ENCODE measurements at regions not wholly inside any gene's neighbourhood (a gene's known extent, or its start where the extent isn't known, plus 50 kb on each side); places are given as distances from the start of the nearest gene placed in this dataset.
"Not testable (repeated sequence)": the region's sequence is repeated elsewhere in the genome, so short reads cannot be mapped to it uniquely, and the experiment has no call there.

DNA sequence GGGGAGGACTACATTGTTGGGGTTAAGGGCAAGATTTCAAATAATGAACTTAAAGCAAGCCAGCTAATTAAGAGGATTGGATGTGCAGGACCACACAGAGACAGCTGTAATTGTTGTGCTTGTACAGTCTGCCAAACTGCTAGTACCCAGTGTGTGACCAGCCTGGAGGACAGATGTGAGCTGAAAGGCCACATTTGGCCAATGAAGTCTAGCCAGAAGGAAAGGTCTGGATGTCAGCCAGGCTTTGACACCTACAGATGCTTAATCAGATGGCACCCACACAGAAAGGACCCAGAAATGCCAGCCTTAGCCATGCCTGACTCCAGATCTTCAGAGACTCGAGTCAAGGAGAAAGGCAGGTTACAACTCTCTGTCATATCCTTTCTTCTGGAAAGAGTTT is 491.1 kb downstream of the KIF4B start:
- no peak for DNase-seq (ENCODE audit: low read depth in 2 of 2)

DNA sequence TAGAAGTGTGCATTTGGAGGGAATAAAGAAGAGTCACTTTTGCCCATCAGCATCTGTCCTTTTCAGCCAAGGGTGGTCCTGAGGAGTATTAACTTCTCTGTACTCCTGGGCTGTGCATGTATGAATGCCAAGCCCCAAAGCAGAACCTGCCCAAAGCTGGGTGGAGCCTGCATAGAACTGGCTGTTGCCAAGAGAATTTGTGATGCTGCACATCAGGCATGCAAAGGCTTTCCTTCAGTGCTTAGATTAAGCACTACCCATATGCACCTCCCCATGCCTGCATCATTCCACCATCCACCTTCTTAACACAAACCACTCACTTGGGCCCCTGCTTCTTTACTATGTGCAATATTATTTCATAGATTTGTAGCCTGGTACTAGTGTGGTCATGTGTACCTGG is 493.8 kb downstream of the KIF4B start:
- DNase-seq (ENCODE audit: low read depth in 2 of 2), result no peak

DNA sequence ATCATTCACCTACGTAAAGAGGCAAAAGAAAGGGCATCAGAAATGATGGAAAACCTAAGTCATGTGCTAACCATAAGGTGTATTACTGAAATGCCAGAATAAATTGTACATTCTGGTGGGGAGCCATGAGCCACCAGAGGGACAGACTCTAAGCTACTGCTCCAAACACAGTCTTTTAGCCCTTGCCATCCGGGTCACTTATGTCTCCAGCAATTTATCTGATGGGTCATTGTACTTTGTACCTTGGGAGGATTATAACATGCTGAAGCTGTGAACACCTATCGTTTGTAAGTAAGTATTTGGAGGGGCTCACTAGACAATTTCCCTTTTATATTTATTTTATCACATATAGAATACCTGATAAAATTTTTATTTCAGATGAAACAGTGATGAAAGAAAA is 495.1 kb downstream of the KIF4B start:
- DNase-seq (ENCODE audit: low read depth in 2 of 2), result no peak

DNA sequence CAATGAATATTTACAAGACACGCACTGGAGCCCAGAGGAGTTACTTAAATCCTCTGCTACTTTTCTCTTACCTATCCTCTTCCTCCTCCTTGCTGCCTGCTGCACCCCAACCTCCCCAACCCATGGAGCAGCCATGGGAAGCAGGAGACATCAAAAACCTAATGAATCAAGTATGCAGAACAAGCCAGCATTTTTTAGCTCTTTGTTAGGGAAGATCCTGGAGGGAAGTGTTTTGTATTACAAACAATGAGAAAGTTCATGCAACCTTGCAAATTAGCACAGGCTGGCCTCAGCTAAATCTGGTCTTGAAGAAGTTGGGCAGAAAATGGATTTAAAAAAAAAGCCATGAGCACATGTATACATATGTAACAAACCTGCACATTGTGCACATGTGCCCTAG is 498.8 kb downstream of the KIF4B start:
- no peak for DNase-seq (ENCODE audit: low read depth in 2 of 2)

DNA sequence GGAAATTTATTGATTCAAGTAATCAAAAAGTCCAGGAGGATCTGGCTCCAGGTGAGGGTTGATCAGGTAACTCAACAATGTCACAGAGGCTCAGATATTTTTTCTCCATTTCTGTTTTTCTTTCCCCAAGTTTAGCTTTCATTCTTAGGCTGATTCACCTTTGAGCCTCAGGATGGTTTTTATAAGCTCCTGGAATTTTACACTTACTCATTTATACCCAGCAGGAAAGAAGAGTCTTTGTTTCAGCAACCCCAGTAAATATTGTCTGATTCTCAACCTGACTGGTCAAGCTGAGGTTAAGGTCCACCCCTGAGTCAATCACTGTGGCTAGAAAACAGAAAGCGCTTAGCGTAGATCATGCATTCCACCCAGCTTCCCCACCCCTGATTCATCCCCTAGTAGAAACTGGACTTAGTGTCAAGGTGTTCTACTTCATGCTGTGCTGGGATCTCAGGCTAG is 500.6 kb downstream of the KIF4B start:
- no peak for DNase-seq (ENCODE audit: low read depth in 2 of 2)

DNA sequence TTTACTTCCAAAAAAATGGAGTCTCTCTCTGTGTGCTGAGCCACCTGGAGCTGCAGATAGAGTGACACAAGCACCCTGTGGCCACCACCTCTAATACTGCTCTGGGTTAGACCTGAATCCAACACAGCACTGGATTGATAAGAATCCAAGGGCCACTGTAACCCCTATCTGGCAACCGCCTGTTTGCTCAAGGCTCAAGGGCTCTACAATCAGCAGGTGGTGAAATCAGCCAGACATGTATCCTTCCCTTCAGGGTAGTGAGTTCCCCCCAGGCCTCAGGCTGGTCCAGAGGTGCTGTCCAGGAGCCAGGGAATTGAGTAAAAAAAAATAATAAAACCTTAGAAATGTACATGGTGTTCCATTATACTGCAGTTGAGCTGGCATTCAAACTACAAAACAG is 509.0 kb downstream of the KIF4B start:
- DNase-seq (ENCODE audit: low read depth in 2 of 2), result no peak

DNA sequence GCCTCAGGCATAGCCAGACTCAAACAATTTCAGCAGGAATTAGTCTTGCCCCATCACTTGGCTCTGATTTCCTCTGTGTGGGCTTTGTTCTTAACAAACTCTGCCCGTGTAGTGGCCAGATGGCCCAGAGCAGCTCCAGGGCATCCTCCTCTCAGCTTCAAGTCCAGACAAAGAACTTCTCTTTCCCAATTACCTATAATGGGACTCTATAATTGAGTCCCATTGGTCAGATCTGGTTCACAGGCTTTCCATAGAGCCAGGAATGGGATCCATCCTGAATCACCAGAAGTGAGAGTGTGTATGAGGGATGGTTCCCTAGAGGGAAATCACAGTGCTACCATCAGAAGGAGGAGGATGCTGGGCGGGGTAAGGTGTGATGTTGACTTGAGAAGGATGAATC is 515.8 kb downstream of the KIF4B start:
- no peak for DNase-seq (ENCODE audit: low read depth in 2 of 2)

DNA sequence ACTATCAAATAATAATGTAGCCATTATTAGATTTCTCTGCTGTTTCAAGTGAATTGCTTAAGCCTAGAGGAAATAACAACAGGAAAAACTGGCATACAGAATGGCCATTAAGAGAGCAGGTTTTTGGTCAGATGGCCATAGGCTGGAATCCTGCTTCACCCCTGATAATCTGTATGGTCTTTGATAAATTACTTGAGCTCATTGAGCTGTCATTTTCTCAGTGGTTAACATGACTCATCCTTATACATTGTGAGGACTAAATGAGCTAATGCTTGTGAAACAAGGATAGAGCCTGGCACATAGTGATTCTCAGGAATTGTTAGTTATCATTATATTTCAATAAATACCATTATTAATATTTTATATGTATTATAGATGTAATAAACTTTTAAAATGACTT is 516.5 kb downstream of the KIF4B start:
- no peak for DNase-seq (ENCODE audit: low read depth in 2 of 2)

DNA sequence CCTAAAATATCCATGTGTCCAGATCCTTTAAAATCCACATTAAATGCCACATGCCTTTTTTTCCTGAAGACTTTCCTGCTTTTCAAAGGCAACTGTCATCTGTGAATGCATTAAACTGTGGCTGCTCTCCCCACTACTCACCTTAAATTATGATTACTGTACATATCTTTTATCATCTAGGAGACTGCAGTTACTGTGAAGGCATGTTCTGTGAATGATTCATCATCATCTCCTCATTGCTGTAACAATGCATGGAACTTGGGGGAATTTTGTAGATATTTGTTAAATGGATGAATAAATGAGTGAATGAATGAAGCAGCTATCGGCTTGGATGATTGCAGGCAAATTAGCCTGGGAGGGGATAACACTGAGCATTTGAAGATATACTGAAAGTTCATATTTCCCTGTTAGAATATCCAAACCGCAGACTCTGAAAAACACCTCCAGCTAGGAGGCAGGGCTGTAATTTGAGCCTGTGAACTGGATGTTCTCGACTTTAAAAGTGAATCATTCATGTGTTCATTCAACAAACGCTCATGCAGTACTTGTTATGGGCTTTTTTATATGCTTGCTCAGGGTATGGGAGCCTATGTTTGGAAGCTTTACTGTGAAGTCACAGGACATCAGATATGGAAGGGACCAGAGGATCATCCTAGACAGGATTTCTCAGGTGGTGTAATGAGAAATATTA is 519.2 kb downstream of the KIF4B start:
- DNase-seq (ENCODE audit: low read depth in 2 of 2), result no peak

DNA sequence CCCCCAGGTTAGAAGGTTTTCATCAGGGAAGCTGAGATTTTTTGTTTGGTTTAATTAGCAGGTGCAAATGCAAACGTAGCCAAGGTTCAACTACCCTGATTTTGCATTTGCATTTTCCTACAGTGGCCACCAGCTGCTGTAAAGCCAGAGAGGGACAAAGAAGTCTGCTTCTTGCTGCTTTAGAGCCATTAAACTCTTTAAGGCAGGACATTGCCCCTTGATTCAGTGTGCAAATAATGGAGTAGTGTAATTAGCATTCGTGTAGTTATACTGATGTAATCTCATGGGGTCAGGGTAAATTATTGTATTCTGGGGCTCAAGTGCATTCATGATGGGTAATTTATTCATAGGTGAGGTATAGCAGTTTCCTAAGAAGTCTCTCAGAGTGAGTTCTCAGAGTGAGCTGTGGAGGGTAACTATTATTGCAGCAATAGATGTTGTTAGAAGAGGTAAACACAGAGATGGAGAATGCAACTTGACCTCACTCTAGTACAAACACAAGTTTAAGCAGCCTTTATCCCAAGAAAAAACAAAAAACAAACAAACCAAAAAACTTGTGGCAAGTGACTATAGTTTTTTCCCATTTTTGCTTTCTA is 526.5 kb downstream of the KIF4B start:
- DNase-seq (ENCODE audit: low read depth in 2 of 2), result no peak

DNA sequence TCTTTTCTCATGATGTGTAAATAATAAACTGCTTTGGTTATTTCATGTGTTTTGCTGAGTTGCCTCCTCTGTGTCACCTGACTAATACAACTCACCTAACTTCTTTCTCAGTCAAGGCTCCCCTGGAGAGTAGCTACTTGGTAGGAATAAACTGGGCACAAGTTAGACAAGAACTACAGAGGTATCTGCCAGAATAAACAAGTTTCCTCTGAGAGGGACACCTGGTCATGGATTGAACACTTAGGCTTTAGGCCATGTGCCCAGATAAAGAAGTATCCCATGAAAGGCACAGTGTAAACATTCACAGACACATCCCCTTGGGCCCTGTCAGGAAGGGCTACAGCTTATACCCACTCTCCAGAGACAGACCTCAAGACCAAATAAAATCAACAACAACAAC is 532.5 kb downstream of the KIF4B start:
- no peak for DNase-seq (ENCODE audit: low read depth in 2 of 2)

DNA sequence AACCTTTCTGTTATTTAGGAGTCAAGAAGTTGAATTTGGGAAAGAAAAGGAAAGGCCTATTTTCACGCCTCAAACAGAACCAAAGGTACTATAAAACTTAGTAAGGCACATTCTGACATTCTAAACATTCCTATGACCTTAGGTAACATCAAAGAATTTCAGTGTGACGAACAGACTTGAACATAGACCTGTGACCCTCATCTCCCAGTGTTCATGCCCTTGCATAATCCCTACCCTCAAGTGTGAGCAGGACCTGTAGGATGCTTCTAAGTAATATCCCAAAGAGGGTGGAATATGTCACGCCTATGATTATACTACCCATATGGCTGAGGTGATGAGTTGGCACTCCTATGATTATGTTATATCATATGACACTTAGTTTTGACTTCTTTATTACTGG is 540.9 kb downstream of the KIF4B start:
- no peak for DNase-seq (ENCODE audit: low read depth in 2 of 2)

DNA sequence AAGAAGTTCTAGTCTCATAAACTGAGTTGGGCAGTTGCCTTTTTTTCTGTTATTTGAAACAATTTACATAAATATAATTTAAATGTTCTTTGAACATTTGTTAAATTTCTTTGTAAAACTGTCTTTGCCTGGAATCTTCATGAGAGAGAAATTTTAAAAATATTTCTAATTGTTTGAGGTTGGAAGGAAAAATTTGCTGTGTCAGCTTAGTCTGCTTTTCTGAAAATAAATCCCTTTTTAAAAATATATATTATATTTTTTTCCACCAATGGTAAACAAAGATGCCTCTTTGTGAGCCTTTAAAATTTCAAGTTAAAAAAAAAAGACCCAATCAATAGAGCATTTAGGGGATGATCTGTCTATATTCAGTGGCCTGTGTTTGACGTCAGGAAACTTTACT is 542.7 kb downstream of the KIF4B start:
- DNase-seq (ENCODE audit: low read depth in 2 of 2), result no peak

DNA sequence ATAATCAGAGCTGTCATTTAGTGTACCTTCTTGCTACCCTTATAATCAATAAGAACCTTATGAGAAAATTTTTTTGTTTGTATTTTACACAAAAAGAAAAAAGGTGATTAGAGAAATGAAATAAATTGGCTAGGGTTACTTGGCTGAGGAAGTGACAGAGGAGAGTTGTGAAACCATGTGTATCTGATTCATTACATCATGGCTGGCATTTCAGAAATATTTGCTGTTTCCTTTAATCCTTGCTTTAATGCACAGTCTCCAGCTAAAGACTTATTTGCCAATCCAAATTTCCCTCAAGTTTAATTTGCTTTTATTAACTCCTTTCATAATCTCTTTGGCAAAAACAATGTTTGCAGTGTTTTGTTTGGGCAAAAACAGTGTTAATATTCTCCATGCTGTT is 543.1 kb downstream of the KIF4B start:
- no peak for DNase-seq (ENCODE audit: low read depth in 2 of 2)

DNA sequence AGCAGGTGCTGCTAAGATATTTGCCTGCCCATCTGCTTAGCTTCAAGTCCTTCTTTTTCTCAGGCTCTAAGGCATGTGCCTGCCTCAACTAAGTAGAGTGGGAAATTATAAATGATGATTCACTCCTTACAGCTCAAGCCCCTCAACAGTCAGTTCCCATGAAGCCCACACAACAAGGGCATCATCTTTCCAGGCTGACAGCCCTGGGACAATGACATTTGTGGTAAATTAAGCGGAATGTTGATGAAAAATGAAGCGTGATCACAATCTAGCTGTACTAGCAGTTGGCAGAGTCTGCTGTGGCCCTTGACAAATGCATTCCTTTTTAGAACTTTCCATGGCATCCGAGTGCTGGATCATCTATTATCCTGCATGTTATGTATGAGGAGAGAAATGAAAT is 548.6 kb downstream of the KIF4B start:
- no peak for DNase-seq (ENCODE audit: low read depth in 2 of 2)

DNA sequence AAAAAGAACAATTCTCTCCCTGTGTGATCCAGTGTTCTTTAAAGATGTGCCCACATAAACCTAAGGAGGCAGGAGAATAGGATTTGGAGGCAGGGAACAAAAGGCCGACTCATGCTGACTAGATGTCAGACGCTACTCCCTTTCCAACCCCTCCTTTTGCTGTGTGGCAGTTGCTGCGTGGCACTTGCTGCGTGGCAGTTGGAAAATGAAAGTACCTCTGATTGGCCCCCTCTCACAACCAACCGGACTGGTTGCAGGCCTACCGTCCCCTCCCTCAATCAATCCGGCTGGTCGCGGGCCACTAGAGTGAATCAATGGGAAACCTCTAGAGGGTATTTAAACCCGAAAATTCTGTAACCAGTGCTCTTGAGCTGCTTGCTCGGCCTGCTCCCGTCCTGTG is 551.0 kb downstream of the KIF4B start:
- no peak for DNase-seq (ENCODE audit: low read depth in 2 of 2)

DNA sequence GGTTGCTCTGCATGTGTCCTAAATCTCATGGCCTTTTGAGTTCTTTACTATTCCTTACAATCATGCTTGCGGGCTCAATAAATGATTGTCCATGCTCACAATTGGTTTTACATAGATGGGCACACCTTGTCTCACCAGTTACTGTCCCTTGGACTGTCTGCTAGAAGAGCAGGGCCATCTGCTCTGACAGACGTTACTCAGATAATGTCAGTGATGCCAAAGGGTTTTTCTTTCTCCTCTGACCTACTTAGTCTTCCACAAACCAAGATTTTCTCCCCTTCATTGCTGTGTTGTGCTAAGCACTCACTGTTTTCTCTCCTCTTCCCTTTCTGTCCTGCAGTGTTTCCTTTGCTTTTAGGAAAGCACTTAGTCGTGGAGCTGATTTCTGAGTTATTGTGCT is 562.3 kb downstream of the KIF4B start:
- DNase-seq (ENCODE audit: low read depth in 2 of 2), result no peak

DNA sequence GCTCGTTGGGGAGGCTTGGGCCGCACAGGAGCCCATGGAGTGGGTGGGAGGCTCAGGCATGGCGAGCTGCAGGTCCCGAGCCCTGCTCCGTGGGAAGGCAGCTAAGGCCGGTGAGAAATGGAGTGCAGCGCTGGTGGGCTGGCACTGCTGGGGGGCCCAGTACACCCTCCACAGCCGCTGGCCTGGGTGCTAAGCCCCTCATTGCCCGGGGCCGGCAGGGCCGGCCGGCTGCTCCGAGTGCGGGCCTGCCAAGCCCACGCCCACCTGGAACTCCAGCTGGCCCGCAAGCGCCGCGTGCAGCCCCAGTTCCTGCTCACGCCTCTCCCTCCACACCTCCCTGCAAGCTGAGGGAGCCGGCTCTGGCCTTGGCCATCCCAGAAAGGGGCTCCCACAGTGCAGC is 573.3 kb downstream of the KIF4B start:
- not testable (repeated sequence) for DNase-seq (ENCODE audit: low read depth in 2 of 2)

DNA sequence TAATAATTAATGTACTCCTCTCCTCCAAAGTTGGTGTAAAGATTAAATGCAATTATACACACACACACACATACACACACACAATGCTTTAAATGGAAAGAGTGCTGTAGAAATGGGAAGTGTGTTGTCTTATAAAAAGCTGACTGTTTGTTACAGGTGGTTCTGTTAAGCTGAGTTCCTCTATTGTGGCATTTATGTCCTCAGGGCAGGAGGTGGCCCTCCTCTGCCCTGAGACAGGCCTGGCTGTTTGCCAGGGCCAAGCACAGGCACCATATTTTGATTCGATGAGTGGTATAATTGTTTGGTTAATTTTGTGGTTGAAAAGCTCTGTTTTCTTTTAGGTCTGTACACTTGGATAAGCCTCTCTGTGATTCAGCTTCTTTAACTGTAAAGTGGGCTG is 573.9 kb downstream of the KIF4B start:
- no peak for DNase-seq (ENCODE audit: low read depth in 2 of 2)

DNA sequence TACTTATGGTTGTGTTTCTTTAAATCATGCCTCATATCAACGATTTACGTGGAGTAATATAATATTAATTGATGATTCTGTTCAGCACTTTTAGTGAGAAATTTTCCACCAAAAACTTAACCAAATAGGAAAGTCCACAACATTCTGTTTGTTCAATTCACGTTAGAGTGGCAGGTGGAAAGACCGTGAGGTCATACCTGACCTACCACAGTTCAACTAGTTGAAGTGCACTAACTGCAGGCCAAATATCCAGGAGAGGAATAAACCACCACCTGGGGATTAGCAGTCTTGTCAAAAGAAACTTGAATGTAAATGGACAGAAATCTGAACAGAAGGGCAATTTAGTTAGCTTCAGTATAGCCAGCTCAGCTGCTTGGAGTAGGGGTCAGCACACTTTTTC is 577.7 kb downstream of the KIF4B start:
- no peak for DNase-seq (ENCODE audit: low read depth in 2 of 2)

DNA sequence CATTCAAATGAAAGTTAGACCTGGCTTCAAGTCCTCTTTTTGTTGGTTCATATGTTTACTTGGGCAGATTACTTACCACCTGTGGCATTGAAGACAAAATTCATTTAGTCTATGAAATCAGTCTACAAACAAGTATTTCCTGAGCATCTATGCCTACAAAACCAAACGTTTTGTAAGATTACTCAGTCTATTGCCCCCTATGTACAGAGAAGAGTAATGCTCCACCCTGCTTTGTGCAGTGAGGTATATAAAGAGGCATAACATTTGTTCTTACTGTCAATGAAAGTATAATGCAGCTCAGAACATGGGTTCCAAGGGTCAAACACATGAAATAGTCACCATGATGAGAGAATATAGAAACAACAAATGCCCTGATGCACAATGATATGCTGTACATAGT is 580.7 kb downstream of the KIF4B start:
- no peak for DNase-seq (ENCODE audit: low read depth in 2 of 2)

DNA sequence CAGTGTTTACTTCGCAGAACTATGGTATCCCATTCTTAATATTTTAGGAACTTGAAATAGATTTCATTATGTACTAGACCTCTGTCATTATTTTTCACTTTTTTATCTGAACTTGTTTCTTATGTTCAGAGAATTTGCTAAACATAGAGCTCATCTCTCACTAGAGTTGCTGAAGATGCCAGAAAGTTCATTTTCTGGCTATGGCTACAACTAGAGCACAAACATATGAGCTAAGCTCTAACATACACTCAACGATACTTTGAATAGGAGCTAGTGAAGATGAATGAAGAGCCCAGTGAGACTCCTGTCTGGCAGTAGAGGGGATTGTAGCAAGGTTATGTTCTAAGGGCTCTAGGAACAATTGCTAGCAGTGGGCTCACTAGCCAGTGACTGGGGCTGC is 582.2 kb downstream of the KIF4B start:
- no peak for DNase-seq (ENCODE audit: low read depth in 2 of 2)

DNA sequence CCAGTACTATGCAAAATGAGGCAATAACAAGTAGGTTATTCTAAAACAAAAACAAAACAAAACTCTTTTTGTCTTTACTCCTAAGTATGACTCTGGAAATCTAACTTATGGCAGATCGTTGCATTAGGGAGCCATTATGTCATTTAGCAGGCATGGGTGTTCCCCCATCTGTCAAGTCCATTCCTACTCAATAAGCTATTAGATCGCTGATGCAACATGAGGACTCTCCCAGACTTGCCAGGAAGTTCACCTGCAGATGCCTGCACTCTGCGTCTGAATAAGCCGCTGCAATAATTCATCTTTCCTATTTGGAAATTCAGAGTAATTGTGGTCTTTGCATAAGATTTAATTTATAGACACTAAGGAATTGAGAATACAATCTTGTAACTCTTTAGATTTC is 585.0 kb downstream of the KIF4B start:
- no peak for DNase-seq (ENCODE audit: low read depth in 2 of 2)

DNA sequence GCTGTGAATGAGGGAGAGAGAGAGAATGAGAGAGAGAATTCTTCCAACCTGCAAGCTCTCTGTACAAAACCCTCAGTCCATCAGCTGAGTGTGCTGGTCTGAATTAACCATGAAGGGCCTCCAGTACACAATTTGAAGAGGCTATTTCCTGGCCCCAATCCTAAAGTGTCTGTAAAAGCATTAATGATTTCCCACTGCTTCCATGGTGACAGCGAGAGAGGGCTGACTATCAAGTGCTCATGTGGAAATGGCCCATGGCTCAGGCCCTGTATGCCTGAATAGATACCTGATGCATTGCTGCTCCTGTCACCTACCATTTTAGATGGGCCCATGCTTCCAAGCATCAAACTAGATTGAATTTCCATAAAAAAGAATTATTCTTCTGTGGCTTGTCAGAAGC is 592.4 kb downstream of the KIF4B start:
- DNase-seq (ENCODE audit: low read depth in 2 of 2), result no peak
